HG03060 (cell line): ENCODE measurements at regions not wholly inside any gene's neighbourhood (a gene's known extent, or its start where the extent isn't known, plus 50 kb on each side); places are given as distances from the start of the nearest gene placed in this dataset.
A peak's percentile ranks its signal among the peaks of the same experiment; 100 is the strongest.

Experiments used
- ATAC-seq: cut with Tn5 transposase; IDR thresholded peaks from one replicate; pipeline ENCODE4 v1.9.1; 2021; ENCODE audit warnings: low read depth, moderate number of reproducible peaks; ENCODE audit not compliant: unreplicated experiment

DNA sequence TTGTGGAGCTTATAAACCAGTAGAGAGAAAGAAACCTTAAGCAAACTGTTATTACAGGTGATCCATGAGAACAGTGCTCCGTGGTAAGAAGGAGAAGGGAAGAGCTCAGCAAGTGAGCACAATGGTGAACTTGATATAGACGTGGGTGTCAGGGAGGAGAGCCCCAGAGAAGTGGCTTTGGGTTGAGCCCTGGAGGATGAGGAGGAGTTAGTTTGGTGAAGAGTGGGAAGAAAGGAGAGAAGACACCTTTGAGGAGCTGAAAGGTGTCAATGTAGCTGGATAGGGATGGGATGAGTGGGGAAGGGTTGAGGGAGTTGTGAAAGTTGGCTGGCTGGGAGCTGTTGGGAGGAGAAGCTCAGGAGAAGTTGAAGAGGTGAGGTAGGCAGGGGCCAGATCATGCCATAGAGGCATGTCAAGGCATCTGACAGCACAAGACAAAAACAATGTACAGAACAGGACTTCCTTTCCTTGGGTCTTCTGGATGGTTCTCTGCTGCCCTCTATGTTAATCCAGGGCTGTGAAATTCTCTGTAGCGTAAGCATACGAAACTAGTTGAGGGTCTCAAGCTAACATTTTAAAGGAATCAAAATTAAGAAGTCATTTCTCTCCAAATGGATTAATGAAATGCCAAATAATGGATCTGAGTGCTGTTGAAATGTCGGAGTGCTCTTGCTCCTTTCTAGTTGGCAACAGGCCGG, 501.9 kb downstream of the KDM4C start:
- ATAC-seq: no peak

DNA sequence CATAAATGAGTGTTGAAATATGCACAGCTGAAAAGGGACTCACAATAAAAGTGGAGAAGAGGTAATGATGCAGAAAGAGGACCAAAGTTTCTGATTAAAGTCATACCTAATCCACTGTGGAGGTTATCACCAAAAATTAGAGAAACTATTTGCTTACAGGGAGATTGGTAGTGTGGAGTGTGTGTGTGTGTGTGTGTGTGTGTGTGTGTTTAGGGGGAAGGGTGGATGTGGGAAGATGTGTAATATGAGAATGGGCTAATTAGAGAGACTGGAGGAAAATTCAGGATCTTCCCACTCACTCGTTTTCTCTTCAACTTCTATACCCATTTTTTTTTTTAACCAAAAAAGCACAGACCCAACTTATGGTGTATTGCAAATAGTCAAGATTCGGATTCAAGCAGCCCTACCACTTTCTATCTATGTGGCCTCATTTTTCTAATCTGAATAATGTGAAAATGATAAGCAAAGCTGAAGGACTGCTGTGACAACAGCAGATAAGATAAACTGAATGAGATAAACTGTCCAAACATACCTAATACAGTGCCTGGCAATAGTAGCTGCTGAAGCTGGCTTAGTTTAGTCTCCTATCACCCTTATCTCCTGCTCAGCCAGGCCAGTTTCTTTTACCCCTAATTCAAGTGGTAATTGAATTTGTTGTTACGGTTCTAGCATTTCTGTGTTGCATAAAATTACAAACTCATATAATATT, 501.1 kb downstream of the KDM4C start:
- no peak for ATAC-seq

DNA sequence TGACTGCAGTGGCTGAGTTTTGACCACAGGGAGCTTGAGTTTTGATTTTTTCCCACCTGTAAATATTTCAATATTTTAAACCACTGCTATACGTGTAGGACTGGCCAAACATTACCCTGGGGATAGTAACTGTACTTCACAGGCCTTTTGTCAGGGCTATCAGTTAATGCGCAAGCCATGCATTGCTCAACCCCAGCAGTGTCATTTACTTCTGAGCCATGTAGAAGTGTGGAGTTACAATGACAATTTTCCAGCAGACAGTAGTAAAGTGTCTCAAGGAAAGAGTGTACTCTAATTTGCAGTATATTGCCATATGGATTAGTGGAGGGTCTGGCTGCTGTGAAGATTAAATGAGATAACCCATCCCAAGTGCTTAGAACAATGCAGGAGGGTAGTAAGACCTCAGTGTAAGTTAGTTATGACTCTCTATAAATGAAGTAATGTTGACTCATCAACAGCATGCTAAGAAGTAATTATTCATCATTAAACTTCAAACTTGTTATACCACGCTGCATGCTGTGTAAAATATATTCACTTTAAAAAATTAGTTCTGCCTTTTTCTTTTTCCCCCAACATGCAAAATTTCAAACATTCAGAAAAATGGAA, 489.2 kb downstream of the KDM4C start:
- no peak for ATAC-seq

DNA sequence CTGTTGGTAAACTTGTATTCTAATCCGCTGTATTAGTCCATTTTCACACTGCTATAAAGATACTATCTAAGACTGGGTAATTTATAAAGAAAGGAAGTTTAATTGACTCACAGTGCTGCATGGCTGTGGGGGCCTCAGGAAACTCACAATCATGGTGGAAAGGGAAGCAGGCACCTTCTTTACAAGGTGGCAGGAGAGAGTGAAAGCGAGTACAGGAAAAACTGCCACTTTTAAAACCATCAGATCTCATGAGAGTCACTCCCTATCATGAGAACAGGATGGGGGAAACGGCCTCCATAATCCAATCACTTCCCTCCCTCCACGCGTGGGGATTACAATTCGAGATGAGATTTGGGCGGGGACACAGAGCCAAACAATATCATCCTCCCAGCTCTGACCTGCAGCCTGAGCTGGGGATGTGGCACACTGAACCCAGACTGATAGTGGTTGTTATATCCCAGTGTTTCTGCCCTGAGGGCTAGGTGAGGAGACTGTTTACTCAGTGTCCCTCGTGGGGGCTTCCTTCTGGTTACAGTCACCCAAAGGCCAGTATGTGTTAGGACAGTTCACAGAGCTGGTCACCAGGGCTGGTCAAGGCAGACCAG, 488.3 kb downstream of the KDM4C start:
- ATAC-seq: no peak

DNA sequence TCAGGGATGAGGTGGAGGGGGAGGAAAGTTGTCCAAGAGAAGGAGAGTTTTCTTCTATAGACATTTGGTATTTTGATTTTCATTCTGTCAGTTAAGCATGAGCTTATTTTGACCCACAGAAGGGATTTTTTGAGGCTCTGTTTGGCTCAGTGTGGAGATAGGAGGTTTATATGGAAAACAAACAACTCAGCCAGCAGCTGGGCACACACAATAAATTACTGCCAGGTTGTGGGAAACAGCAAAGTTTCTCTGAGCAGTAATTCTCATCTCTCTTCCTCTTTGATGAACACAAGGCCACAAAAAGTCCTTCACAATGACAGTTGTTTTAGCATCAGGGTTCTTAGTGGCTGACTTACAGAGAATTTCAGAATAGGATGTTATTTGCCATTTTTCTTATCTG, 486.1 kb downstream of the KDM4C start:
- no peak for ATAC-seq

DNA sequence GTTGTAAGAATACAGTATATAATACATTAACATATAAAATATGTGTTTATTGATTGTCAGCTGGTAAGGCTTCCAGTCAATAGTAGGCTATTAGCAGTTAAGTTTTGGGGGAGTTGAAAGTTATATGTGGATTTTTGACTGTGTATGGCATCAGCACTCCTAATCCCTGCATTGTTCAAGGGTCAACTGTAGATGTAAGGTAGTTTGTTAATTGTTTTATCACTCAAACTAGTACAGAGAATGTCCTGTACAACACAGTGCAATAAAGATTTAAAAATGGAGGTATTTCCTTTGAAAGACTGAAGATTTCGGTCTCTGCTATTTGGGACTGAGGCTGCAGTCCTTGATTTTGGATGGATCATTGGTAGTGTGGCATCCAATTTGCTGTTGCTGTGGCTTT, 484.4 kb downstream of the KDM4C start:
- ATAC-seq: no peak

DNA sequence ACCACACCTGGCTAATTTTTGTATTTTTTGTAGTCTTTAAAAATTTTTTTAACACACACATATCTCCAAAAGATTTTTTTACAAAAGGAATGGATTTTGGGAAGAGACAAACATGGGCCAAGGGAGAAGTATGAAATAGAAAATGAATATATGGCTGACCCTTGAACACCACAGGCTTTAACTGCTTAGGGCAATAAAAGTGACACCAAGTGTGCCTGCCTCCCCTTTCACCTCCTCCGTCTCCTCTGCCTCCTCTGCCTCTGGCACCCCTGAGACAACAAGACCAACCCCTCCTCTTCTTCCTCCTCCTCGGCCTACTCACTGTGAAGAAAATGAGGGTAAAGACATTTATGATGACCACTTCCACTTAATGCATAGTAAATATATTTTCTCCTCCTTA, 483.9 kb downstream of the KDM4C start:
- no peak for ATAC-seq

DNA sequence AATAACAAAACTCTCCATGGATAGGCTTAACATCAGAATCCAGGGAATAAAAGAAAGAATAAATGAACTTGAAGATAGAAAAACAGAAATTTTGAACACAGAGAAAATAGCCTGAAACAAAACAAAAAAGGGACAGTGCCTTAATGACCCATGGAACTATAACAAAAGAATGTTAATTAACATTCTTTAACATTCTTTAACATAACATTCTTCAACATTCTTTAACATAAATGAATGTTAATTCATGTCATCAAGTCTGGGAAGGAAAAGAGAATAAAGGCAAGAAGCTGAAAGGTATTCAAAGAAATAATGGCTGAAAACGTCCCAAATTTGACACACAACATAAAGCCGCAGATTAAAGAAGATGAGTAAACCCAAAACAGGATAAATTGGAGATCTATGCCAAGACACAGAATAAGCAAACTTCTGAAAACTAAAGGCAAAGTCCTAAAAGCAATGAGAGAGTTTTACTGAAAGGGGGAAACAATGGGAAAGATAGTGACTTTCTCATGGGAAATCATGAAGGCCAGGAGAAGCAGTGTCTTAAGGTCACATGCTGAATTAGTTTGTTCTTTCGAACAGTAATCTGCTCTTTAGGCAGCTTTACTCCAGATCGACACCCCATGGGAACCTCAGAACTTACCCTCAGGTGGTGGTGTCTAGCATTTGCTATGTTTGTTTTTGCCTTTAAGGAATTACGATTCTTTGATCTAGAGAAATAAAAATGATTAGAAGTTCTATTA, 483.0 kb downstream of the KDM4C start:
- ATAC-seq: no peak

DNA sequence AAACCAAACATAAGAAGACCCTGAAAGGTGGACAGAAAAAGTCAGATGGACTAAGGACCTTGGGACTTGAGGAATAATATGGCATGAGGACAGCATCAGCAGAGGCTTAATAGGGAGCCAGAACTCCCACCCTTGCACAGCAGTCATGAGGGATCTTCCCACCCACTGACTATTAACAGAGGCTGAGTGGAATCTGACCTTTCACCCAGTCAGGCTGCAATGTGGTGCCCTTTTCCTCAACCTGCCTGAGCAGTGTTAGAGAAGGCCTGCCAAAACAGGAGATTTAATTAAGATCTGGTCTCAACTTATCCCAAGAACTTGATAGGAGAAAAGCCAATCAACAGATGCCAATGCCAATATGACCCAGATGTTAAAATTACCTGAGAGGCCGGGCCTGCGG, 481.9 kb downstream of the KDM4C start:
- no peak for ATAC-seq

DNA sequence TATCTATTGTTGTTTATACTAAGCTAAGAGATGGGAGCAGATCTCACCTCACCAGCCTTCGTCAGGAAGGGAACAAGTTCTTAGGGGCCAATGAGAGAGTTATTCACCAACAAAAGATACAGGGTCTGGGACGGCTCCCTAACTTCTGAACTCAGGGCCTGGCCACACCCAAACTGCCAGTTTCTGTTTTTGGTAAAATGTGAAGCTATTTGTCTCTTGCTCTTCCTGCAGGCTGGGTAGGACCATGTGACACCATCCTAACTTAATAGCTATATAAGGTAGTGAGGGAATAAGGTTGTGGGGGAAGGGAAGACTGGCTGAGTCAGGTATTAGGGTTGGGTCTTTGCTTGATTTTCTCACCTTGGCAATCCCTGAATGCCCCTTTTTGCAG, 480.5 kb downstream of the KDM4C start:
- ATAC-seq: no peak

DNA sequence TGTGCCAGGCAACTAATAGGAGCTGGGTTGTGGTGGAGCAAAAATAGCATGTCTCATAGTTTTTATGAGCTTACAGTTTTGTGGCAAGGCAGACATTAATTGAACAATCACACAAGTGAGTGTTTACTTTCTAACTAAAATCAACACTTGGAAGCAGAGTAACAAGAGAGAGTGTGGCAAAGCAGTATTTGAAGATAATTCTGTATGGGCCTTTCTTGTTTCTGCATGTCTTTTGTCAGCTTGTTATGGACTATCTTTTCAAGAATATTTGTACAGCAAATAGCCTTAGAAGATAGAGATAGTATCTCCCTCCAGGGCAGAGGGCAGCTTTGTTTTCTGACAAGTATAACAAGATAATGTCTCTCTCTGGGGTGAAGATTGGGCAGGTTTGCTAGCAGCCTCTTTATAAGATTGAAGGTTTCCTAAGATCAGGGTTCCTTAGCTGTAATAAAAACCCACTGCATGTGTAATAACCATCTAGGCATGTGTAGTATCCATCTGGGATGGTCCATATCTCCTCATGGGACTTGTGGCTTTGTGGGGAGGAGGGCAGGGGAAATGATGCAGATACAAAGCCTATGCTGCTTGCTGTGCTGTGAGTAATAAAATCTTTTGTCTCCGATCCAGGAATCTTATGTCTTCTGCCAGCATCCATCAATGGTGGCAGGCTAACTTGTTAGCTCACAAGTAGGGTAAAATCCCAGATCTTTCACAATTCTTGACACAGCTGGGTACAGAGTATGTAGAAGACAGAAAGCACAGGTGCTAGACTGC, 479.9 kb downstream of the KDM4C start:
- no peak for ATAC-seq

DNA sequence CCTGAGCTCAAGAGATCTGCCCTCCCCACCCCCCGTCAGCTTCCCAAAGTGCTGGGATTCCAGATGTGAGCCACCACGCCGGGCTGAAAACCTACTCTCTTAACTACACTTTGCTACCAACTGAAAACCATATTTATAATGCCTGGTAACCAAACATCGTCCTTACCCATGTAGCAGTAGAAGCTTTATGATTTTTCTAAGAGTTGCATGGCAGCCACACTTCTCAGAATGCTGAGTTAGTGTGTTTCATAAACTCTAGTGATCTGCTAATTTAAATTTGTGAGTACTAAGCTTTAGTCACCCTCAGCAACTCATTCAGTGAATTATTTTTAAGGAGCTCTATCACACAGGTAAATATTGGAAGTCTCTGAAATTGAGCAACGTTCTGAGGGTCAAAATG, 478.4 kb downstream of the KDM4C start:
- ATAC-seq: no peak

DNA sequence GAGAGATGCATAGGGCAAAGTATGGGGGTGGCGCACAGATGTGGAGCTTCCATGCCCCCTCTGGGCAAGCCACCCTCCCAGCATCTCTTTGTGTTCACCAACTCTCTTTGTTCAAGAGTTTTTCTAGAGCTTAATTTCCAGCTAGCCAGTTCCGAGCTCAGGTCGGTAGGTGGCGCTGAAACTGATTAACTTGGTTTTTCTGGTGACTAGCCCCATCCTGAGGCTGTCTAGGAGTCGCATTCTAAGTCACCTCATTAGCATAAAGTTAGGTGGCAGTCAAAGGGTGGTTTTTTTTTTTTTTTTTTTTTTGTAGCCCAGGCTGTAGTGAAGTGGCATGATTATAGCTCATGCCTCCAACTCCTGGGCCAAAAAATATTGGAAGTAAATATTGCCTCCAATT, 476.4 kb downstream of the KDM4C start:
- ATAC-seq: peak; percentile 56

DNA sequence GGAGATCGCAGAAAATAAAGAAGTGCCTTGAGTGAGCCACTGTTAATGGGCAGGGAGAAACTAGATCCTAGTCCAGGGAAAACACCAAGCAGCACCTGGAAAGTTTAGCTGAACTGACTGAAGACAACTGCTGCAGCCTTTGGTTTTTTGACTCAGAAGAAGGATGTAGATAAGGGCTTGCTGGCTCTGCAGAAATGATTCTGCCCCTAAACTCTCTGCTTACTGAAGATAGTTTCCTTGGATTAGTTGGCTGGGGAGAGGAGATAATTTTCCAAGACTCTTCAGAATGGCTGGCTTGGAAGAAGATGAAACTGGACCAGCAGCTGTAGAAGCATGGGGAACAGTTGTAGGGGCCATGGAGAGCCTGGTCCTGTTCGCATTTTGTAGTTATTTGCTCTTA, 471.8 kb downstream of the KDM4C start:
- no peak for ATAC-seq

DNA sequence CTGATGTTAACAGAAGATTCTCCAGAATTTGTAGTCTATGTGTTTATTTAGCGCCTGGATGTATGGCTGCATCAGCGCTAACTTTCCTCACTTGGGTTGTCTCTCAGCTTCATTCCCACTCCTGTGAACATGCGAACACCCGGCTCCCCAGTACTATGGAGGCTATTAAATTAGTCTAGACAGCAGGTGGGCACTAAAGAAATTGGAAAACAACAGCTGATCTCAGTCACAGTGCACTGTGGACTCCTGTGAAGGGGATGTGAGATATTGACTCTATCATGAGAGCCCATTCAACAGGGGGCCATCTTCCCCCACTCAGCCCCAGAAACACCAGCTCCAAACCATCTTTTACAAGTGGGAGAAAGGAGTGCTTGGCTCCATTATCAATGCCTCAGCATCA, 471.0 kb downstream of the KDM4C start:
- ATAC-seq: no peak

DNA sequence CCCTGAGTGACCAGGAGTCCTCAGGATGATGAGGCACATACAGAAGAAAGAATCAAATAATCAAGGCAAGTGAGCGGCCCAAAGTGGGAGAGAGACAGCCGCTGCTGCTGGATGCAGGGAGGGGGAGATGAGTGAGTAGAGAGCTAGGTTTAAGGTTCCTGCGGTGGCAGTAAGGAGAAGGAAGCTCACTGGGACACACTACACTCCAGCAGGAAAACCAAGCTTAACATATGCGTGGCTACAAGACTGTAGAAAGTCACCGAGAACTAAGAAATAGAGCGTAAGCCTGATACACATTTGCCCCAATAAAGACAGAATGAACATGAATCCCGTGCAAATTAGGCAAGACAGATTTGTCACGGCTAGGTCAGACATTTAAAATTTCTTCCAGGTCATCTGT, 470.2 kb downstream of the KDM4C start:
- ATAC-seq: no peak

DNA sequence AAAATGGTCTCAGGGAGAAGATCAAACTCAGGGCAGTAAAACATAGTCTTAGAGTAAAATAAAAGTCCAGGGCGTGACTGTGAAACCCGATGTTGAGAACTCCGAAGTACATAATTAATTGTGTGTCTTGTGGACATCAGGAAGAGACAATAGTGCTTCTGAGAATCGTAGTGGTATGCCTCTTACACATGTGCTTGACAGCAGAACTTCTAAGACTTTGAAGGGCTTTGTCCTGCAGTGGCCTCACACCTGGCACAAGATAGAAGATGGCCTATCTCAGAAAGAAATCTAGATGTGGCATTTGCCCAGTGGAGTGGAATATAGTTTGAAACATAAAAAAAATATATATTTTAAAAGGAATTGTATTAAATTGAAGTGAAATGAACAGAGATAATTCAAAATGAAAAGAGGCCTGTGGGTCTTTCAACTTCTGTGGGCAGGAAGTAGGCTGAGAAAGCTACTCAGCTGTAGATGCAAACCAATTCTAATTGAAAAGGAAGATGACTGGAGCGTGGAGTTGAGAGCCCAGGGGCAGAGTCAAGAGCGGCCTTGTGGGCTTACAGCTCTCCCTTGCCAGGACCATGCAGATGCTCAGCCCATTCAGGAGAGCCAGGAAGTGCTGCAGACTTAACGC, 468.4 kb downstream of the KDM4C start:
- no peak for ATAC-seq
